ENCODE measurements at regions not wholly inside any gene's neighbourhood (a gene's known extent, or its start where the extent isn't known, plus 50 kb on each side); places are given as distances from the start of the nearest gene placed in this dataset.
A peak's percentile ranks its signal among the peaks of the same experiment; 100 is the strongest.

DNA sequence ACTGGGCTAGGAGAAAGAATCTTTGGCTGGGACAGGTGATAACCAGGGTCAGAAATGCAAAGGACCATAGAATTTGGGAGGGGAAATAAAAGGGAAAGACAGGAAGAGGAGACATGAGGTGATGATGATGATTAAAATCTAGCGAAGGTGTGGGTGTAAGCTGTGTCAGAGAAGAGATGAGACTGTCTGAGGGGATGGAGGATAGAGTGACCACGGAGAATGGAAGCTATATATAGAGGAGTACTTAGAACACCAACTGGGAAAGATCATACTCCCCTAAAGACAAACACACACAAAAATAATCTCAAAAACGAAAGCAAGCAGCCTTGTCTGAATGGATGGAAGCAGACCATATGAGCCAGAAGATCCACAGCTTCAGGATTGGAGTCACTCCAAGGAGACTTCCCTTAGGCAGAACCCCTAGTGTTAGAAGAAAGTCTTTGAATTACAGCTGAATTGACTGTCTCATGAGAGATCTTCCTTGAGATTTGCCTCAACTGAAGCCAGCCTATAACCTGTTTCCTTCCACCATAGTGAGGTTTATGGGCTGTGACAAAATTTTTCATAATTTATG is 115.2 kb upstream of the DAZL start:
- TF ChIP-seq, protein P1, sequence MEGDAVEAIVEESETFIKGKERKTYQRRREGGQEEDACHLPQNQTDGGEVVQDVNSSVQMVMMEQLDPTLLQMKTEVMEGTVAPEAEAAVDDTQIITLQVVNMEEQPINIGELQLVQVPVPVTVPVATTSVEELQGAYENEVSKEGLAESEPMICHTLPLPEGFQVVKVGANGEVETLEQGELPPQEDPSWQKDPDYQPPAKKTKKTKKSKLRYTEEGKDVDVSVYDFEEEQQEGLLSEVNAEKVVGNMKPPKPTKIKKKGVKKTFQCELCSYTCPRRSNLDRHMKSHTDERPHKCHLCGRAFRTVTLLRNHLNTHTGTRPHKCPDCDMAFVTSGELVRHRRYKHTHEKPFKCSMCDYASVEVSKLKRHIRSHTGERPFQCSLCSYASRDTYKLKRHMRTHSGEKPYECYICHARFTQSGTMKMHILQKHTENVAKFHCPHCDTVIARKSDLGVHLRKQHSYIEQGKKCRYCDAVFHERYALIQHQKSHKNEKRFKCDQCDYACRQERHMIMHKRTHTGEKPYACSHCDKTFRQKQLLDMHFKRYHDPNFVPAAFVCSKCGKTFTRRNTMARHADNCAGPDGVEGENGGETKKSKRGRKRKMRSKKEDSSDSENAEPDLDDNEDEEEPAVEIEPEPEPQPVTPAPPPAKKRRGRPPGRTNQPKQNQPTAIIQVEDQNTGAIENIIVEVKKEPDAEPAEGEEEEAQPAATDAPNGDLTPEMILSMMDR (IDR thresholded peaks at IDR 0.05; ENCODE audit: unreplicated experiment) = no peak
- H3K27me3 Mint-ChIP-seq (ENCODE audit: unreplicated experiment) = peaks cover 2% of the 10 kb centered on the region
- no peak overlapping the region for H3K4me3 Mint-ChIP-seq (ENCODE audit: unreplicated experiment)
- no peak for DNase-seq (ENCODE audit: low spot score)
- H3K4me1 Mint-ChIP-seq (ENCODE audit: unreplicated experiment) = no peaks in the 10 kb centered on the region
- H3K27ac Mint-ChIP-seq (ENCODE audit: unreplicated experiment) = no peak overlapping the region
- no peaks in the 10 kb centered on the region for H3K36me3 Mint-ChIP-seq (ENCODE audit: low read depth, unreplicated experiment)
- no peaks in the 10 kb centered on the region for H3K9me3 Mint-ChIP-seq (ENCODE audit: unreplicated experiment)

DNA sequence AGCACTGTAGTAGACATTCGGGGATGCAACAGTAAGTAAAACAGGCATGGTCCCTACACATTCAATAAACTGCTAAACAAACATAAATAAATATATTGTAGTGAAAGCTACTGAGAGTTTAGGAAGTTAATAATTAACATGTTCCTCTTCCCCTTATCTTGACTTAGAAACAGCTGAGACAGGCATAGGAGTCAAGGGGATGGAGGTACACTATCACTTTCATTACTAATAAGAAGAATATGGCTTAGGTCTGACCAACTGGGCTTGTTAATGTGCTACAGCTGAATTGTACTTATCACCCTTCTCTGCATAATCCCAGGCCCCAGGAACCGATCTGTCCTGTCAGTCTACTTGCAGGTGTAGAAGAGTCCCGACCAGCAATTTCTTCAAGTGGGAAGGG is 116.3 kb upstream of the DAZL start:
- H3K9me3 Mint-ChIP-seq (ENCODE audit: unreplicated experiment) = no peaks in the 10 kb centered on the region
- H3K36me3 Mint-ChIP-seq (ENCODE audit: low read depth, unreplicated experiment) = no peaks in the 10 kb centered on the region
- no peaks in the 10 kb centered on the region for H3K4me1 Mint-ChIP-seq (ENCODE audit: unreplicated experiment)
- peaks cover 2% of the 10 kb centered on the region for H3K27me3 Mint-ChIP-seq (ENCODE audit: unreplicated experiment)
- H3K4me3 Mint-ChIP-seq (ENCODE audit: unreplicated experiment) = no peak overlapping the region
- H3K27ac Mint-ChIP-seq (ENCODE audit: unreplicated experiment) = no peak overlapping the region
- no peak for DNase-seq (ENCODE audit: low spot score)
- TF ChIP-seq, protein P1 (IDR thresholded peaks at IDR 0.05; ENCODE audit: unreplicated experiment) = no peak

DNA sequence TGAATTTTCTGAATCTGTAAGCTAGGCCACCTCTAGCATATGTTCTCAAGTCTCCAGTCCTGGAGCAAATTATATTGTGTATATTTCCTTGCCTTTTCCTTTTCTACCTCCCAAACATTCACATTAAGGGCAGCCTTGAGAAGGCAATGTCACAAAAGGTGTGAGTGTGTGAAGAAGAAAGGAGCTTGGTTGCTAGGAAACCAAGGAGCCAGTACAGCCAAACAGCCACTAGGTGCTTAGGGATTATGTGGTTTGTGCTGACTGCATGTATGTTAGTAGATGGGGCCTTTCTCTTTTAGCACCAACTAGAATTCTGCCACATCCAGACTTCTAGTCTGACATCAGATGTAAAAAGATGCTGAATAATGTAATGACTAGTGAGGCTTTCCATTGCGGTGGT is 118.8 kb upstream of the DAZL start:
- Mint-ChIP-seq H3K9me3 (ENCODE audit: unreplicated experiment) (no peaks in the 10 kb centered on the region), H3K27me3 (ENCODE audit: unreplicated experiment) (peaks cover 2% of the 10 kb centered on the region), H3K27ac (ENCODE audit: unreplicated experiment) (no peak overlapping the region), H3K36me3 (ENCODE audit: low read depth, unreplicated experiment) (no peaks in the 10 kb centered on the region), H3K4me3 (ENCODE audit: unreplicated experiment) (no peak overlapping the region), H3K4me1 (ENCODE audit: unreplicated experiment) (no peaks in the 10 kb centered on the region)
- DNase-seq (ENCODE audit: low spot score) = peak; percentile 4
- TF ChIP-seq, protein P1 (IDR thresholded peaks at IDR 0.05; ENCODE audit: unreplicated experiment) = no peak

DNA sequence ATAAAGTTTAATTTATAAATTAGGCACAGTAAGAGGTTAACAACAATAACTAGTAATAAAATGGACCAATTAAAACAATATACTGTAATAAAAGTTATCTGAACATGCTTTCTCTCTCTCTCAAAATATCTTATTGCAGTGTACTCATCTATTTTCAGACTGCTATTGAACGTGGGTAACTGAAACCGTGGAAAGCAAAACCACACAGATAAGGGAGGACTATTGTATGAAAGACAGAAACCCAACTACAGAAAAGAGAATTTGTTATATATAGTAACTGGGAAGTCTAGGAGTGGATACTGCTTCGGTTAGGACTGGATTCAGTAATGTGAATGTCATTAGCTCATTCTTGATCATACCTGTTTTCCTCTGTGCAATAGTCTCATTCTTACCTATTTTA is 119.3 kb upstream of the DAZL start:
- H3K4me1 Mint-ChIP-seq (ENCODE audit: unreplicated experiment) = no peaks in the 10 kb centered on the region
- peaks cover 3% of the 10 kb centered on the region for H3K27me3 Mint-ChIP-seq (ENCODE audit: unreplicated experiment)
- no peak overlapping the region for H3K27ac Mint-ChIP-seq (ENCODE audit: unreplicated experiment)

DNA sequence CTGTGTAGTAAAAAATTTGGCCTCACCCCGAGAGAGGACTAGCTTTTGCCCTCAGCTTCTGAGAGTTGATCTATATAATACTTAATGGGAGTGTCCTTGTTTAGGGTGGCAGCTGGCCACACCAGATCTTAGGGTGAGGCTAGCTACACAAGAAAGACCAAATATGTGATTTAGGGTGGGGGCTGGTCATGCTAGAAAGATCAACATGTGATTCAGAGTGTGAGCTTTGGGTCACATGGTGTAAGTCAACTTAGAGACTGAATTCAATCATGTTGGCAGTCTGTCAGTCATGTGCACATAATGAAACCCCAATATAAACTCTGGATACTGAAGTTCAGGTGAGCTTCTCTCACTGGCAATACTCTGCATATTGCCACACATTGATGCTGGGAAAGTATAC is 120.7 kb upstream of the DAZL start:
- Mint-ChIP-seq H3K27ac (ENCODE audit: unreplicated experiment) (no peak overlapping the region), H3K27me3 (ENCODE audit: unreplicated experiment) (peaks cover 1% of the 10 kb centered on the region), H3K4me1 (ENCODE audit: unreplicated experiment) (no peaks in the 10 kb centered on the region), H3K9me3 (ENCODE audit: unreplicated experiment) (no peaks in the 10 kb centered on the region), H3K4me3 (ENCODE audit: unreplicated experiment) (no peak overlapping the region), H3K36me3 (ENCODE audit: low read depth, unreplicated experiment) (no peaks in the 10 kb centered on the region)
- TF ChIP-seq, protein P1 (IDR thresholded peaks at IDR 0.05; ENCODE audit: unreplicated experiment) = no peak
- no peak for DNase-seq (ENCODE audit: low spot score)

More for the DNA sequence above, 119.3 kb upstream of the DAZL start:
- DNase-seq (ENCODE audit: low spot score) = no peak
- H3K9me3 Mint-ChIP-seq (ENCODE audit: unreplicated experiment) = no peaks in the 10 kb centered on the region
- no peak overlapping the region for H3K4me3 Mint-ChIP-seq (ENCODE audit: unreplicated experiment)
- H3K36me3 Mint-ChIP-seq (ENCODE audit: low read depth, unreplicated experiment) = no peaks in the 10 kb centered on the region
- TF ChIP-seq, protein P1 (IDR thresholded peaks at IDR 0.05; ENCODE audit: unreplicated experiment) = no peak
